GM21723 (cell line): ENCODE measurements at regions not wholly inside any gene's neighbourhood (a gene's known extent, or its start where the extent isn't known, plus 50 kb on each side); places are given as distances from the start of the nearest gene placed in this dataset.
"Not testable (repeated sequence)": the region's sequence is repeated elsewhere in the genome, so short reads cannot be mapped to it uniquely, and the experiment has no call there.

ENCODE experiments used
- ATAC-seq: cut with Tn5 transposase; IDR thresholded peaks from one replicate; pipeline ENCODE4 v1.9.1; 2021; ENCODE audit warnings: mild to moderate bottlenecking, moderate library complexity; ENCODE audit not compliant: unreplicated experiment

DNA sequence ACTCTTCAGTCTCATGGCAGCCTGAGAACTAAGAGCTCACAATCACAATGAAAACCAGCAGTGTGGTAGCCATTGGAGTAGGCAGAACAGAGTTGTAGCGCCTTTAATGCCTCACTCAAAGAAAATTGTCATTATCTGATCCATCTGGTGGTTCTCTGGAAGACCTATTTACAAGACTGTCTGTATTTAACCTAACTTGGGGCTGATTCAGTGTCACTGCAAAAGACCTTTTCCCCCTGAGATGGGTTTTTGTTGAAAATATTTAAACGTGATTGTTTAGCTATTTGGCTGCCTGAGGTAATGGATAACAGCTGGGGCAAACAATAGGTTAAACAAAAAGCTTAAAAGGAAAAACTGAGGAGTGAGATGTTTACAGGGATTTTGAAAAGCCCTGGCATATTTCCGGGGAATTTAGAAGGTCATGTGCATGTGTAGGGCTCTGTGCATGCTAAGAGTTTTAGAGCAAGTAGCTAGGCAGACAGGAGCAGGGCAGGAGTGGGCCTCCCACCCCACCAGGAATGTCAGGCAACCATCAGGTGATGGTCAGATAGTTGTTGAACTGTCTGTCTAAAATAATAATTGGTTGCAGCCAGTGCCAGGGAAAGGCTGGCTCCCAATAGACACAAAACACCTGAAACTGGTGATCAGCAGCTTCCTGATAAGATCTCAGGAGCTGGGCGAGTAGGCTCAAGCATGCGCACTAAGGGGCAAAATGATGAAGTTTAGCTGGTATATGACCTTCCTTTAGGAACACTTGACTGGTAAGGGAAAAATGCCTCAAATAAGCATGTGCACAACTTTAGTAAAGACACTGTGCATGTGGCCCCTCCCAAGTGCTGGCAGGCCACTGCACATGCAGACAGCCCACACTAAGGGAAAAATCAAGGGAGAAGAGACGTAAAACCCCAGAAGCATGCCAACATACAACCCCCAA is 70.8 kb upstream of the AKIRIN2 start:
- ATAC-seq, result no peak

DNA sequence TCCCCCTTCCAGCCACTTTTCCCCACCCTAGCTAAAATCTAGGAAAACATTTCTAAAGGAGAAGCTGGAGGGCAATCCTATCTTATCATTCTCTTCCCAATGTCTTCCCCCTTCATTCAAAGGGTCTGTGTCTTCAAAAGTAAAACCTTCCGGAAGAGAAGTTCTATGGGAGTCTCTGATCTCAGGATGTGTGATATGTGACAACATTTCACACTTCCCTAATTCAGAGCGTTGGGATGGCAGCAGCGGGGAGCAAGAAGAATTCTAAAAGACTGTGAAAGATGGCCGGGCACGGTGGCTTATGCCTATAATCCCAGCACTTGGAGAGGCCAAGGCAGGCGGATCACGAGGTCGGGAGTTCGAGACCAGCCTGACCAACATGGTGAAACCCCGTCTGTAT is 65.4 kb upstream of the AKIRIN2 start:
- no peak for ATAC-seq

DNA sequence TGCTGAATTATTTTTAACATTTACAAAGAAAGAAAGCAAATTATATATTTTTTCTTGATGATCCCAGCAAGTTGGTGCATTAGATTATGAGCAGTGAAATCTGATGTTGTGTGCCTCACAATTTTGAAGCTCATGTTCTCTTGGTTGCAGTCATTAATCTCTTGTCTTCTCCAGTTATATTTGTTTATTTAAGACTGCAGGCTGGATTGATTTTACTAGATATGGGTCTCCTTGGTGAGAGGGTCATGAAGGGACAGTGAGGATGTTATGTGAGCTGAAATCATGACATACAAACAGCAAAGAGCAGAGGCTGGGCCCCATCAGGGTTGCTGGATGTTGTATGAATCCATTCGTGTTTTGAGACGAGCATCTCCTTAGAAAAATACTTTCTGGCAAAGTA is 64.2 kb upstream of the AKIRIN2 start:
- no peak for ATAC-seq

DNA sequence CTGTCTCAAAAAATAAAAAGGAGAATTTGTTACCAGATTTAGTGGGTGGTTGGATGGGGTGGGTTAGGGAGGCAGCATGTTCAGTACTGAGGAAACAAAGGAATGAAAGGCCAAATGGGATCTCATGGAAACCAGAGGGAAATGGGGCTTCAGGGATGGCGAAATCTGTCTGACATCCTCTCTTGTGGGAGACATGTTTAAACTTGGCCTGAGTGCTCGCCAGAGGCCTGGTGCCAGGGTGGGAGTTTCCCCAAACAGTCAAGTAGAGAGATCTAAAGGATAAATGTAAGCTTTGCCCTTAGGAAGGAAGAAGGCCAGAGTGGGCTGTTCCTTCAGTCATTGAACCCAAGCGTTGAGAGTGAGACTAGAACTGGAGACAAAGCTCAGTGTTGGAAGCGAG is 61.9 kb upstream of the AKIRIN2 start:
- no peak for ATAC-seq

DNA sequence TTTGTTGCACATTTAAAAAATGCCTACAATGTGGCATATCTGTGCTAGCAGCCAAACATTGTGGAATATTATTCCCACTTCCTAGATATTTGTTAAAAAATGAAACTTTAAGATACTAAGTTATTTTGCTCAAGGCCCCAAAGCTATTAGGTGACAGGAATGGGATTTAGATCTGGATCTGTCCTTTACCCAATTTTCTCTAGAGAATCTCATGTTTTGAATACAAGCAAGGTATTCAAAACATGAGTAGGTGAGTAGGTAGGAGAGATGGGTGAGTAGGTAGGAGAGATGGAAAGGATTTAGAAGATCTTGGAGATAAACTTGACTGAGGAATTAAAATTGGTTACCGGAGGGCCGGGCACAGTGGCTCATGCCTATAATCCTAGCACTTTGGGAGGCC is 61.2 kb upstream of the AKIRIN2 start:
- ATAC-seq, result no peak

DNA sequence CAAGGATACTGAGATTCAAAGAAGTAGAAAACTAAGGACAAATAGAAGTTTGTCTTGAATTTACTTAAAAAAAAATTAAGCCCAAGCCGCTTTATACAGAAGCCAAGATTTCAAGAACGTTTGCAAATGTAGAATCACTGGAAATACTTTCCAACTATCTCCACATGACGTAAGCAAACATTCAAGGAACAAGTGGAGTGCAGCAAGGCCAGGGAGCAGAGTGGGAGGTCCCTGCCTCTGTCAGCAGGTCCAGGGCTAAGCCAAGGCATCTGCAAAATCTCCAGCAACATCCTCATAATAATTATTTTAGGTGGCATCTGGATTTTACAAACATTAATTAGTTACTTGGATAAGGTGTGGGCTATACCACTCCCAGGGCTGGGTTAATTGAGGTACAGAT is 60.1 kb upstream of the AKIRIN2 start:
- no peak for ATAC-seq

DNA sequence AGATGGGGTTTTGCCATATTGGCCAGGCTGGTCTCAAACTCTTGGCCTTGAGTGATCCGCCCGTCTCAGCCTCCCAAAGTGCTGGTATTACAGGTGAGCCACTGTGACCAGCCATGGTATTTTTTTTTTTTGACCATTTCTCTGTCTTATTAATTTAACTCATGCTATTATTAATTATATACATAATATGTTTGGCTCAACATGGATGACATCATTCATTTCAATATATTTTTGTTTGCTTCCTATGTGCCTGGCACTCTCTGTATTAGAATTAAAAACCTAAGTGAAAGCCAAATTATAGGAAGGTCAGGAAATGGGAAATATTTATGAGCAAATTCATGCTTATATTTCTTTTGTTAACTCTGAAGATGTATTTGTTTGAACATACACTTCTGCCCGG is 55.8 kb upstream of the AKIRIN2 start:
- no peak for ATAC-seq

DNA sequence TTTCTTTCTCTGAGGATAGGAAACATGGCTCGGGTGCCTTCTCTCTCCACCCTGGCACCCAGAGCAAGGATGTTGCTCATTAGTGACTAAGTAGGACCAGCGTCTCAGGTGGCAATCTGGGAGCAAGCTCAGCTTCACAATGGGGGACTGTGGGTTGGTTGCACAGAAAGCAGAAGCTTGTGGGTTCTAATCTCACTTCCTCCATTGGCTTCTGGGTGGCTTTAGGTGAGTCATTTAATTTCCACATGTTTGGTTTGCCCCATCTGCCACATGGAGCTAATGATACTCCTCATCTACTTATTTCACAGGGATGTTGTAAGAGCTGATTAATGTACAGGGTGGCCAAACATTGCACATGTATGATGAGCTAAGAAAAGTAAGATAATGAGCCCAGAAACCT is 54.8 kb upstream of the AKIRIN2 start:
- ATAC-seq, result peak; percentile 95

DNA sequence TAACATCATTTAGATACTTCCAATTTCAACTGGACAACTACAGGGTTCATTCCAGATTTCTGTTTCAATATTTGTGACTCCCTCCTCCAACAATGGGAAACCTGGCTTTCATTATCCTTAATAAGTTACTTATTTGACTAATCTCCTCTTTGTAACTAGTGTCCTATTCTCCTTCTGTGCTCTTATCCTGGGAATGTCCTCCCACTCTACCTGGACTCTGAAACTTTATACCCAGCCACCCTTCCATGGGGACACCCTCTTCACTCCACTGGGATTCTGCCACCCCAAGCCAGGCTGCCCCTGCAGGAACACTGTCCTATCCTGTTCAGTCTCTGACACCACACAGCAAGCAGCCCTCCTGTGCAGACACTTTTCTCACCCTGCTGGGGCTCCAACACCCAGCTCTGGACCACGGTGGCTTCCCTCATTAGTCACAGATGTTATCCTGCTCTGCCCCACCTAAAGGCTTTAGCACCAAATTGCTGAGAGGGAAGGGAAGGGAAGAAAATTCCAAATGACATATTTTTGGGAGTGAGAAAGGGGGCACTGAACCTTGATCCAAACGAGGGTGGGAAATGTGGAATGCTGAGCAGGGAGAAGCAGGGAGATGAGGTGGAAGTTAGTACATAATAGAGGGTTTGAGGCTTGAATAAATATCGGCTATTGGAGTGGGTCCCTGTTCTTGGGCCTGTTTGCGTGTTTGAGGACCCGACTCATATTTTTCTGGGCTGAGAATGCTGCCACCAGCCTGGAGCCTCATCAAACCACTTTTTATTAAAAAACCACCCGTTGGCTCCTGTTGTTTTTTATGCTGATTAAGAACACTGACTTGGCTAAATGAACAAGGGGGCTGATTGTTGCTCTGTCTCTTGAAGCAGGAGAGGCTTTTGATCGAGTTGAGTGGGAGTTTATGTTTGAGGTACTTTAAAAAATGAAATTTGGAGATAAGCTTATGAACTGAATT is 54.0 kb upstream of the AKIRIN2 start:
- ATAC-seq, result no peak

DNA sequence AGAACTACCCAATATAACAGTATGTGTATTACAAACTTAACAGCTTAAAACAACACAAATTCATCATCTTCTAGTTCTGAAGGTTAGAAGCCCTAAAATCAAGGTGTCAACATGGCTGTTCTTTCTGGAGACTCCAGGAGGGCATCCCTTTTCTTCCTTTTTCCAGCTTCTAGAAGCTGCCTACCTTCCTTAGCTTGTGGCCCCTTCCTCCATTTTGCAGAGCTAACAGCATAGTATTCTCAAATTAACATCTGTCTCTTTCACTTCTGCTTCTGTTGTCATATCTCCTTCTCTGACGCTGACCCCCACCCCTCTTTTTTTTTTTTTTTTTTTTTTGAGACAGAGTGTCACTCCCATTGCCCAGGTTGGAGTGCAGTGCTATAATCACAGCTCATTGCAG is 52.8 kb upstream of the AKIRIN2 start:
- ATAC-seq, result peak; percentile 49

DNA sequence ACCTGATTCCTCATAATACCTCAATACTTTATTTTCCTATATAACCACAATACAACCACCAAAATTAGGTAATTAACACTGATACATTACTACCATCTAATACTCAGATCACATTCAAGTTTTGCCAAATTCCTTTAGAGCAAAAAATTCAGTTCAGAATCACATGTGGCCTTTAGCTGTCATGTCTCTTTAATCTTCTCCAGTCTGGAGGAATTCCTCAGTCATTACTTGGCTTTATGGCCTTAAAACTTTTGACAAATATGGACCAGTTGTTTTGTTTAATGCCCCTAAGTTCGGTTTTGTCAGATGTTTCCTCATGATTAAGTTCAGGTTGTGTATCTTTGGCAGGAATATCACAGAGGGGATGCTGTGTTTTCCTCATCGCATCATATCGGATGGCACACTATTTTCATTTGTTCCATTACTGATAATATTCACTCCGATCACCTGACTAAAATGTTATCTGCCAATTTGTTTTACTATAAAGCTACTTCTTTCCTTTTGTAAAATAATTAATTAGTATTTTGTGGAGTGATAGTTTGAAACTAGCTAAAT is 51.2 kb upstream of the AKIRIN2 start:
- no peak for ATAC-seq

DNA sequence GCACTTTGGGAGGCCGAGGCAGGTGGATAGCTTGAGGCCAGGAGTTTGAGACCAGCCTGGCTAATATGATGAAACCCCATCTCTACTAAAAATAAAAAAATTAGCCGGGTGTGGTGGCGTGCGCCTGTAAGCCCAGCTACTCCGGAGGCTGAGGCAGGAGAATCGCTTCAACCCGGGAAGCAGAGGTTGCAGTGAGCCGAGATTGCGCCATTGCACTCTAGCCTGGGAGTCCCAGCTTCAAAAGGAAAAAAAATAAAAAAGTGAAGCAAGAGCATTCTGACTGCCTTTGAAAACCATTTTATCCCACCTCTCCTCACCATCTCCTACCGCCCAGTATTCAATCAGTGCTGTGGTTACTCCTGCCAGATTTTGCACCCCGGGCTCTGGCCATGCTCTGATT is 50.5 kb upstream of the AKIRIN2 start:
- ATAC-seq, result not testable (repeated sequence)
